PC-9 (cell line): ENCODE measurements at regions not wholly inside any gene's neighbourhood (a gene's known extent, or its start where the extent isn't known, plus 50 kb on each side); places are given as distances from the start of the nearest gene placed in this dataset.

Source experiments
- BruUV-seq: library from RNA; stranded (reverse); fragments of 400-500 nt; replicated peaks from 2 replicates; lab custom pipeline; 2021; lab: Mats Ljungman, UMichigan
- CTCF ChIA-PET: fragments of 300-600 bp; sonication (Branson Sonifier 250); formaldehyde crosslinking; loops from one replicate; lab custom pipeline; 2022; ENCODE audit warnings: antibody characterized with exemption; lab: Charles Lee
- POLR2A ChIA-PET: fragments of 300-600 bp; sonication (Branson Sonifier 250); formaldehyde crosslinking; loops from one replicate; lab custom pipeline; 2022; ENCODE audit warnings: antibody characterized with exemption; ENCODE audit not compliant: unreplicated experiment; lab: Charles Lee
- DNase-seq, 2 experiments: peaks; one replicate each; pipeline versions ENCODE4 v3.0.0 to v3.0.0-alpha.2; 2015 to 2022; ENCODE audit warnings: mixed read lengths in 1 of 2
- H2AFZ ChIP-seq: fragments of 200-600 bp; sonication (generic); 2 replicates; pipeline ENCODE4 v1.8.1; 2017; ENCODE audit warnings: antibody characterized with exemption
- H3F3A ChIP-seq: fragments of 200-600 bp; sonication (generic); 2 replicates; pipeline ENCODE4 v1.8.1; 2017; ENCODE audit warnings: antibody characterized with exemption, mild to moderate bottlenecking, low read depth; ENCODE audit not compliant: insufficient read depth
- H3K27ac ChIP-seq: fragments of 200-600 bp; sonication (generic); 2 replicates; pipeline ENCODE4 v1.6.1; 2016; ENCODE audit warnings: mixed run types
- H3K27me3 ChIP-seq: fragments of 200-600 bp; sonication (generic); 2 replicates; pipeline ENCODE4 v1.6.1; 2016; ENCODE audit warnings: low read depth, mixed run types; ENCODE audit not compliant: insufficient read depth
- H3K36me3 ChIP-seq: fragments of 200-600 bp; sonication (generic); 2 replicates; pipeline ENCODE4 v1.6.1; 2016; ENCODE audit warnings: low read depth, mixed run types
- H3K4me1 ChIP-seq: fragments of 200-600 bp; sonication (generic); replicated peaks from 2 replicates; pipeline ENCODE4 v1.6.1; 2016; ENCODE audit warnings: mixed run types; ENCODE audit not compliant: insufficient read depth
- H3K4me2 ChIP-seq: fragments of 200-600 bp; sonication (generic); 2 replicates; pipeline ENCODE4 v1.6.1; 2017; ENCODE audit warnings: mixed run types
- H3K4me3 ChIP-seq: fragments of 200-600 bp; sonication (generic); 2 replicates; pipeline ENCODE4 v1.6.1; 2016; ENCODE audit warnings: mixed run types
- H3K79me2 ChIP-seq: fragments of 200-600 bp; sonication (generic); 2 replicates; pipeline ENCODE4 v1.6.1; 2017; ENCODE audit warnings: low read depth, mixed run types
- H3K9me2 ChIP-seq: fragments of 200-600 bp; sonication (generic); 2 replicates; pipeline ENCODE4 v1.8.1; 2017; ENCODE audit warnings: mild to moderate bottlenecking; ENCODE audit not compliant: insufficient read depth
- H3K9me3 ChIP-seq: fragments of 200-600 bp; sonication (generic); 2 replicates; pipeline ENCODE4 v1.8.1; 2016; ENCODE audit warnings: low read depth; ENCODE audit not compliant: insufficient read depth
- H4K20me1 ChIP-seq: fragments of 200-600 bp; sonication (generic); 2 replicates; pipeline ENCODE4 v1.8.1; 2017; ENCODE audit not compliant: insufficient read depth
- CTCF ChIP-seq: fragments of 200-600 bp; sonication (generic); conservative IDR thresholded peaks from 2 replicates; pipeline ENCODE4 v1.6.1; 2017; ENCODE audit warnings: mixed run types, antibody characterized with exemption, mild to moderate bottlenecking, moderate library complexity
- EZH2 ChIP-seq: fragments of 200-600 bp; sonication (generic); IDR thresholded peaks from 2 replicates; pipeline ENCODE4 v1.8.0; 2017; ENCODE audit warnings: antibody characterized with exemption, low read depth
- intact Hi-C: fragments of 100-400 bp; cut with micrococcal nuclease; formaldehyde crosslinking; loops from one replicate; pipeline ENCODE4 v1.10.0; 2022; ENCODE audit not compliant: unreplicated experiment

- ChIA-PET CTCF (no interaction called here), POLR2A (interaction anchor here (0.6 kb wide), 1 partner anchor 12 kb away, joined by 3 read pairs; no protein-coding TSS in a partner anchor)
- no peaks in the 10 kb centered on the region for H3K9me2 ChIP-seq
- no peaks in the 10 kb centered on the region for H3K27me3 ChIP-seq
- no peaks in the 10 kb centered on the region for H3K9me3 ChIP-seq
- H2AFZ ChIP-seq = no peak overlapping the region
- no peaks in the 10 kb centered on the region for H3K79me2 ChIP-seq
- H3K36me3 ChIP-seq = no peaks in the 10 kb centered on the region
- H3K27ac ChIP-seq = no peak overlapping the region
- H3K4me2 ChIP-seq = no peak overlapping the region
- no TSS peak for BruUV-seq
- H4K20me1 ChIP-seq = no peaks in the 10 kb centered on the region
- no peaks in the 10 kb centered on the region for H3K4me1 ChIP-seq
- intact Hi-C loops = no loop called here
- TF ChIP-seq EZH2 = no peak
- TF ChIP-seq CTCF = no peak
- DNase-seq = no peak
- H3K4me3 ChIP-seq = no peak overlapping the region
- H3F3A ChIP-seq = no peaks in the 10 kb centered on the region
Measured at GRCh38 chr4:106707776-106708463, 328.2 kb downstream of the DKK2 start.

GRCh38 chr4:106704253-106704870 lies 331.8 kb downstream of the DKK2 start:
- no peak overlapping the region for H3K4me3 ChIP-seq
- no peaks in the 10 kb centered on the region for H3F3A ChIP-seq
- ChIA-PET CTCF (no interaction called here), POLR2A (no interaction called here)
- intact Hi-C loops = no loop called here
- no peaks in the 10 kb centered on the region for H3K4me1 ChIP-seq
- H3K27ac ChIP-seq = no peak overlapping the region
- H3K9me2 ChIP-seq = no peaks in the 10 kb centered on the region
- TF ChIP-seq CTCF (no peak), EZH2 (no peak)
- H2AFZ ChIP-seq = no peak overlapping the region
- H3K36me3 ChIP-seq = no peaks in the 10 kb centered on the region
- no peaks in the 10 kb centered on the region for H4K20me1 ChIP-seq
- no peaks in the 10 kb centered on the region for H3K9me3 ChIP-seq
- no peak for DNase-seq
- H3K79me2 ChIP-seq = no peaks in the 10 kb centered on the region
- H3K4me2 ChIP-seq = no peak overlapping the region
- no peaks in the 10 kb centered on the region for H3K27me3 ChIP-seq
- no TSS peak for BruUV-seq

GRCh38 chr4:106700321-106700720 lies 331.7 kb upstream of the GIMD1 start:
- H2AFZ ChIP-seq = no peak overlapping the region
- H3F3A ChIP-seq = no peaks in the 10 kb centered on the region
- H3K36me3 ChIP-seq = no peaks in the 10 kb centered on the region
- no peaks in the 10 kb centered on the region for H3K4me1 ChIP-seq
- POLR2A ChIA-PET = no interaction called here
- no peaks in the 10 kb centered on the region for H3K9me2 ChIP-seq
- no peak overlapping the region for H3K4me3 ChIP-seq
- TF ChIP-seq CTCF (no peak), EZH2 (no peak)
- intact Hi-C loops = no loop called here
- no peaks in the 10 kb centered on the region for H4K20me1 ChIP-seq
- H3K4me2 ChIP-seq = no peak overlapping the region
- no TSS peak for BruUV-seq
- H3K79me2 ChIP-seq = no peaks in the 10 kb centered on the region
- no peak overlapping the region for H3K27ac ChIP-seq
- no peak for DNase-seq
- CTCF ChIA-PET = no interaction called here
- no peaks in the 10 kb centered on the region for H3K27me3 ChIP-seq
- no peaks in the 10 kb centered on the region for H3K9me3 ChIP-seq
